Parathyroid adenoma (tissue), 2 donors: ENCODE measurements at regions not wholly inside any gene's neighbourhood (a gene's known extent, or its start where the extent isn't known, plus 50 kb on each side); places are given as distances from the start of the nearest gene placed in this dataset.

Experiments used
- H2AFZ ChIP-seq: fragments of 300-600 bp; sonication (generic); one replicate; pipeline ENCODE4 v1.7.0; 2017; ENCODE audit warnings: antibody characterized with exemption, mild to moderate bottlenecking
- H3K27ac ChIP-seq: fragments of 300-600 bp; sonication (generic); one replicate; pipeline ENCODE4 v1.7.0; 2017
- H3K27me3 ChIP-seq: fragments of 300-600 bp; sonication (generic); one replicate; pipeline ENCODE4 v1.7.0; 2017; ENCODE audit warnings: low read length; ENCODE audit not compliant: control insufficient read depth, insufficient read depth
- H3K36me3 ChIP-seq: fragments of 300-600 bp; sonication (generic); one replicate; pipeline ENCODE4 v1.7.0; 2017; ENCODE audit warnings: low read length; ENCODE audit not compliant: control insufficient read depth, insufficient read depth
- H3K4me1 ChIP-seq: fragments of 300-600 bp; sonication (generic); one replicate; pipeline ENCODE4 v1.7.0; 2017; ENCODE audit warnings: control low read depth
- H3K4me2 ChIP-seq: fragments of 300-600 bp; sonication (generic); one replicate; pipeline ENCODE4 v1.7.0; 2017; ENCODE audit warnings: low read length
- H3K4me3 ChIP-seq: fragments of 300-600 bp; sonication (generic); one replicate; pipeline ENCODE4 v1.7.0; 2017; ENCODE audit warnings: low read depth, low read length
- H3K79me2 ChIP-seq: fragments of 300-600 bp; sonication (generic); one replicate; pipeline ENCODE4 v1.7.0; 2017; ENCODE audit warnings: control low read depth
- H3K9ac ChIP-seq: fragments of 300-600 bp; sonication (generic); one replicate; pipeline ENCODE4 v1.7.0; 2017; ENCODE audit warnings: mild to moderate bottlenecking
- H3K9me3 ChIP-seq: fragments of 300-600 bp; sonication (generic); one replicate; pipeline ENCODE4 v1.7.0; 2017; ENCODE audit warnings: low read length; ENCODE audit not compliant: control insufficient read depth
- CTCF ChIP-seq: fragments of 300-600 bp; sonication (generic); IDR thresholded peaks from one replicate; pipeline ENCODE4 v1.7.0; 2017; ENCODE audit warnings: antibody characterized with exemption, mild to moderate bottlenecking
- donor health status: primary hyperparathyroidism.

- Histone ChIP-seq H2AFZ (peak overlapping the region; percentile 65), H3K4me3 (no peak overlapping the region), H3K4me1 (peaks cover 18% of the 10 kb centered on the region), H3K9ac (no peak overlapping the region), H3K9me3 (peaks cover under 1% of the 10 kb centered on the region), H3K4me2 (no peak overlapping the region), H3K27ac (peak overlapping the region; percentile 40), H3K79me2 (no peaks in the 10 kb centered on the region), H3K36me3 (no peaks in the 10 kb centered on the region), H3K27me3 (no peaks in the 10 kb centered on the region)
- TF ChIP-seq CTCF: no peak
Observed at GRCh38 chr3:150147776-150148175, 177.1 kb upstream of the PFN2 start.

DNA sequence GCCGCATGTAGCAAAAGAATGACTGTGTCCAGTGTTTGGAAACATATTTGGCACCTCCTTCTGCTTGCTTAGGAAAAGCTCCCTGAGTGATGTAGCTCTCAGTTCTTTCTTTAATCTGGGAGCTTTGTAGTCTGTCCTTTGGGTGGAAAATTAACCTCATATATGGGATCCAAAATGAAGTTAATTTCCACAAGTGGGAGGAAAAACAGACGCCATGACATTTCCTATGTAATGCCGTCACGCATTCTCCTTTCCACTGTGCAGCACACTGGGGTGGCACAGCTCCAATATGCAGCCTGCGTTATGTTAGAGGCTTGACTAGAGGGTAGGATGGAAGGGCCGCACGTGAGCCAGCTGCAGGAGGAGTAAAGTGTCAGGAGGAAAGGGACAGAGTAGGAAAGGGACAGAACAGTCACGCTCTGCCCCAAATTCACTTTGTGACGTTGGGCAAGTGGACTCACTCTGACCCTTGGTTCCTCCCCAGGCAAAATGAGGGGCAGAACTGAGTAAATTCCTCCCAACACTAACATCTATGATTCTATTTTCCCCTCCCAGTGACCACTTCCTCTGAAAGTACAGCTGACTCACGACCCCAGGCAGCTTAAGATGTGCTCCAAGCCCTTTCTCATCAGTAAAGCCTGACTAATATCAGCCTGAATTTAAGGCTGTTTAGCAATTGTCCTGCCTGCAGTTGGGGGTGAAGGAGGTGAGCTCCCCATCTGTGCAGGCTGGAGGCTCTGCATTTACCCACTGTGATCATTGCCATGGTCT lies 176.5 kb upstream of the PFN2 start:
- Histone ChIP-seq H3K27me3 (no peaks in the 10 kb centered on the region), H3K9ac (no peak overlapping the region), H3K4me1 (peaks cover 18% of the 10 kb centered on the region), H2AFZ (peak overlapping the region; percentile 65), H3K4me2 (no peak overlapping the region), H3K4me3 (no peak overlapping the region), H3K36me3 (no peaks in the 10 kb centered on the region), H3K9me3 (no peaks in the 10 kb centered on the region), H3K79me2 (no peaks in the 10 kb centered on the region), H3K27ac (peak overlapping the region; percentile 40)
- TF ChIP-seq CTCF: no peak

DNA sequence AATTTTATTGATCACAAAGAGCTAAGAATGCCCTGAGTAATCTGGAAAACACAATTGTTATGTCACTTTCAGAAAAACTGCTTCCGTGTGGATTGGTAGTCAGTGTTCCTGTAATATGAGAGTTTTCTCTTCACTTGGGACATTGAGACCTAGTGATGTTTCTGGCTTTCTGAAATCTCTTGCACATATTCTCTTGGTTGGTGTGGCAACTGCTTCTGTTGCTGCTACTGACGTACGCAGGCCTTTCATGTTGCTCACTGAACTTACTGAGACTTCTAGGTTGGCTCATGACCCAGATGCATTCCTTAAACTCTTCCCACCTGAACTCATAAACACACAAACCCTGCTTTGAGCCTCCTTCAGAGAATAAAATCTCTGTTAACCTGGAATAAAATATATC lies 175.0 kb upstream of the PFN2 start:
- H3K79me2 ChIP-seq: no peaks in the 10 kb centered on the region
- peaks cover 18% of the 10 kb centered on the region for H3K4me1 ChIP-seq
- no peak for TF ChIP-seq CTCF
- H3K9me3 ChIP-seq: no peaks in the 10 kb centered on the region
- no peak overlapping the region for H3K4me3 ChIP-seq
- H3K9ac ChIP-seq: no peak overlapping the region
- H3K27me3 ChIP-seq: no peaks in the 10 kb centered on the region
- no peak overlapping the region for H3K4me2 ChIP-seq
- H3K27ac ChIP-seq: no peak overlapping the region
- no peaks in the 10 kb centered on the region for H3K36me3 ChIP-seq
- H2AFZ ChIP-seq: no peak overlapping the region

DNA sequence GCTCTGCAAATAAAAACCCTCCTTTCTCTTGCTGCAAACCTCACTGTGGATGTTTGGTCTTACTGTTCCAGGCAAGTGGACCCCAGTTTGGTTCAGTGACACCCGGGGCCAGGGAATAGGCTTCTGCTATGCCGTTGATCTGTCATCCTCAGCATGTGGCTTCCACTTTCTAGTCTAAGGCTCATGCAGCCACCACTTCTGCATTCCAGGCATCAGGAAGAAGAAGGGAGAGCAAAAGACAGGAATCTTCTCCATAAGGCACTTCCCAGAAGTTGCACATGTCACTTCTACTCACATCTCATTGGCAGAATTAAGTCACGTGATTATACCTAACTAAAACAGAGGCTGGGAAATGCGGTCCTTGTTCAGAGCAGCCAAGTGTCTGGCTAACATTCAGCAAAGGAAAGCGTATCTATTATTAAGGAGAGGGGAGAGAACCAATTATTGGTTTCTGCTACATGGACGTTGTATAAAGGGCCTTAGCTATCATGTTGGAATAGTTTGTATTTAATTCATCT lies 173.6 kb upstream of the PFN2 start:
- no peak overlapping the region for H3K27ac ChIP-seq
- no peak overlapping the region for H3K4me3 ChIP-seq
- H3K9ac ChIP-seq: no peak overlapping the region
- no peak overlapping the region for H2AFZ ChIP-seq
- no peaks in the 10 kb centered on the region for H3K79me2 ChIP-seq
- H3K36me3 ChIP-seq: no peaks in the 10 kb centered on the region
- no peaks in the 10 kb centered on the region for H3K9me3 ChIP-seq
- H3K4me1 ChIP-seq: peaks cover 18% of the 10 kb centered on the region
- no peak for TF ChIP-seq CTCF
- no peak overlapping the region for H3K4me2 ChIP-seq
- H3K27me3 ChIP-seq: no peaks in the 10 kb centered on the region

DNA sequence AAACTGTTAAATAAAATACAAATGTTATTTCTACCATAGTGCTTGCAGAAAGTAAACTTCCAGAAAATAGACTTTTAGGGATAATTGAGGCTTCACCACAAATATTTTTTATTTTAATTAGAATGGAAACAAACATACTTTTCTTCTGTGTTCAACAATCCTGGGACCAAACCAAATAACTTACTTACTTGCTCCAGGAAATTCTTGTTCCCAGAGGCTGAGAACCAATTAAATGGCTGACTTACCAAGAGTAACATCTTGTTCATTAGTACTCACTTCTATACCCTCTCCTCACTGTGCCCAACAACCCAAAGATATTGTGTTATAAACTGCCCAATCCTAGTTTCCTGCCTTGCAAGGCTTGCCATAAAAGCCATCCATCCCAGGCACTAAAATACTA lies 172.2 kb upstream of the PFN2 start:
- Histone ChIP-seq H2AFZ (no peak overlapping the region), H3K4me1 (peaks cover 8% of the 10 kb centered on the region), H3K27ac (no peak overlapping the region), H3K27me3 (no peaks in the 10 kb centered on the region), H3K4me2 (no peak overlapping the region), H3K9me3 (no peaks in the 10 kb centered on the region), H3K36me3 (no peaks in the 10 kb centered on the region), H3K79me2 (no peaks in the 10 kb centered on the region), H3K4me3 (no peak overlapping the region), H3K9ac (no peak overlapping the region)
- TF ChIP-seq CTCF: no peak
